ES-I3 (cell line): ENCODE measurements at regions not wholly inside any gene's neighbourhood (a gene's known extent, or its start where the extent isn't known, plus 50 kb on each side); places are given as distances from the start of the nearest gene placed in this dataset.
"Not testable (repeated sequence)": the region's sequence is repeated elsewhere in the genome, so short reads cannot be mapped to it uniquely, and the experiment has no call there.

Experiments used
- H3K36me3 ChIP-seq: 2 replicates; pipeline ENCODE4 v1.6.1; 2013; ENCODE audit warnings: mild to moderate bottlenecking, low read length, control low read depth, moderate library complexity; ENCODE audit not compliant: insufficient read depth
- H3K4me1 ChIP-seq: 2 replicates; pipeline ENCODE4 v1.6.1; 2013; ENCODE audit warnings: mild to moderate bottlenecking, control low read depth, low read length; ENCODE audit not compliant: insufficient read depth
- H3K9ac ChIP-seq: 2 replicates; pipeline ENCODE4 v1.6.1; 2013; ENCODE audit warnings: low read depth, mild to moderate bottlenecking, low read length, moderate library complexity
- H3K9me3 ChIP-seq: 2 replicates; pipeline ENCODE4 v1.6.1; 2013; ENCODE audit warnings: mild to moderate bottlenecking, low read length, moderate library complexity; ENCODE audit not compliant: control insufficient read depth, insufficient read depth

DNA sequence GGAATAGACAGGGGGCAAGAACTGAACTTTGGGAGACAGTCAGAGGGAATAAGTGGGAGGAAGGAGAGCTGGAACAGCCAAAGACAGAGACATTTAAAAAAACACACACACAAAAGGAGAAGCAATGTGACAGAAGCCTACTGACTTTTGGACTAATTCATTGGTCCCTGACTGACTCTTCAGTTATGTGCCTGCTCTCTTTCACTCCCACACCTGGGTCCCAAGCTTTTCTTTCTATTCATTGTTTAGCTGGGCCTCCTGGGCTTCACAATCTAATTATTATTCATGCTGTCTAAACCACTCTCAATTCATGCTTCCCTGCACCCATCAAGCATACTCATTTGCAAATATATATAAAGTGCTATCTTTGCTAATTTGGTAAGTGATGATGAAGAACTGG lies 139.2 kb upstream of the IRS4 start:
- Histone ChIP-seq H3K36me3 (no peaks in the 10 kb centered on the region), H3K9me3 (no peaks in the 10 kb centered on the region; the same call in 1 of the 2 replicates), H3K4me1 (peaks cover 9% of the 10 kb centered on the region; the same call in 1 of the 2 replicates), H3K9ac (no peak overlapping the region)

DNA sequence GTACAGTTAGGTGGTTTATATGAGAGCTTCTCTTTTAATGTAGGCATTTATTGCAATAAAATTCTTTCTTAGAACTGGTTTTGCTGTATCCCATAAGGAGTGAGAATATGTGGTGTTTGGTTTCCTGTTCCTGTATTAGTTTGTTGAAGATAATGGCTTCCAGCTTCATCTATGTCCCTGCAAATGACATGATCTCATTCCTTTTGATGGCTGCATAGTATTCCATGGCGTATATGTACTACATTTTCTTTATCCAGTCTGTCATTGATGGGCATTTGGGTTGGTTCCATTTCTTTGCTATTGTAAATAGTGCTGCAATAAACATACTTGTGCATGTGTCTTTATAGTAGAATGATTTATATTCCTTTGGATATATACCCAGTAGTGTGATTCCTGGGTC lies 106.7 kb upstream of the IRS4 start:
- not testable (repeated sequence) for H3K9ac ChIP-seq, H3K4me1 ChIP-seq

DNA sequence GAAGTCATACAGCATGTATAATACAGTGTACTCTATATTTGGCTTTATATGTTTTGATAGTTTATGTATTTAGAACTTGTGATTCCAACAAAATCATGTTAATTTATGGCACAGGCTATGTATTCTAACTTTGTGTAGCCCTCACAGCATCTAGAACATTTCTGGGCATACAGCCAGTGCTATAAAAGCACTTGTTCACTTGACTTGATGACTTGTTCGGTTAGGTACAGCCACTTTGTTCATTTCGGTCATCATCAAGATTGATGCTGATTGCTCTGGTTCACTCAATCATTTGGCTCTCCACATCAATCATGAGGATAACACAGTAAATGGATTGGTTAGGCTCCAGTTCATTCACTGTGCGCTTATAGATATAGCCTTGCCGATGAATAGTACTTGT lies 97.6 kb upstream of the IRS4 start:
- H3K9ac ChIP-seq = no peak overlapping the region
- no peaks in the 10 kb centered on the region for H3K4me1 ChIP-seq
- no peaks in the 10 kb centered on the region for H3K36me3 ChIP-seq
- no peaks in the 10 kb centered on the region for H3K9me3 ChIP-seq

More for the DNA sequence above, 106.7 kb upstream of the IRS4 start:
- not testable (repeated sequence) for H3K9me3 ChIP-seq, H3K36me3 ChIP-seq

DNA sequence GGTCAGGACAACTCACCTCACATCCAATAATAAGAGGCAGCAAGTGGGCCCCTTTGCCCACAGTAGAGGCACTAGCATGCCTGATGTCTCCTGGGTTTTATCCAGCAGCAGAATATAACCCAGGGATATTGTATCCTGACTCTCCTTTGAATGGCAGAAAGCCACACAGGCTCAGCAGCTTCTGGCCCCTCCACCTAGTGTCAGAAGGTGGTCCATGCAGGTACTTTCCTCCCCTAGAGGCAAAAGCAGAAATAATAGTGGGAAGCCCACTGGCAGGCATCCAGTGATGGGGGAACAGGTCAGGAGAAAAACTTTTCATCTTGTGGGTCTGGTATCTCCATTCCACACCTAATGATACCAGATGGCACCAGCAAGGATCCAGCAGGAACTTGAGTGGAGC lies 75.5 kb upstream of the IRS4 start:
- Histone ChIP-seq H3K9ac (no peak overlapping the region), H3K4me1 (no peaks in the 10 kb centered on the region), H3K36me3 (no peaks in the 10 kb centered on the region)

DNA sequence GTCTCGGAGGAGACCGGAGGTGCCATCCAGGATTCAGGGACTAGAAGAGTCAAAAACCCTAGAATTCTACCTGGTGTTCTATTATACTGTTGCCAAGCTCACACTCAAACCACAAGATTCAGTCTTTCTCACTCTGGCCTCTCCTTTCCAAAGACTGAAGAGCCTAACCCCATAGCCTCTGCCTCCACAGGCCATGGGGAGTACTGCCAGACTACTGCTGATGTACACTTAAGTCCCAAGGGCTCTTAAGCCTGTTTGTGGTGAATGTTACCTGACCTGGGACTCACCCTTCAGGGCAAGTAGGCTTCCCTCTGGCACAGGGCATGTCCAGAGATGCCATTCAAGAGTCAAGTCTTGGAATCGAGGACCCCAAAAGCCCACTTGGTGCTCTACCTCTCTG lies 58.9 kb upstream of the IRS4 start:
- Histone ChIP-seq H3K9ac (no peak overlapping the region), H3K9me3 (no peaks in the 10 kb centered on the region), H3K4me1 (no peaks in the 10 kb centered on the region), H3K36me3 (no peaks in the 10 kb centered on the region)

More for the DNA sequence above, 75.5 kb upstream of the IRS4 start:
- H3K9me3 ChIP-seq = no peaks in the 10 kb centered on the region
